HG03196 (cell line): ENCODE measurements at regions not wholly inside any gene's neighbourhood (a gene's known extent, or its start where the extent isn't known, plus 50 kb on each side); places are given as distances from the start of the nearest gene placed in this dataset.
"Not testable (repeated sequence)": the region's sequence is repeated elsewhere in the genome, so short reads cannot be mapped to it uniquely, and the experiment has no call there.

Source experiments
- ATAC-seq: cut with Tn5 transposase; IDR thresholded peaks from one replicate; pipeline ENCODE4 v1.9.1; 2021; ENCODE audit not compliant: unreplicated experiment

GRCh38 chr1:815147-815922 lies 108.4 kb upstream of the SAMD11 start:
- not testable (repeated sequence) for ATAC-seq

- not testable (repeated sequence) for ATAC-seq
Observed at GRCh38 chr1:817071-817599, 106.6 kb upstream of the SAMD11 start.

GRCh38 chr1:817658-818617 lies 105.8 kb upstream of the SAMD11 start:
- ATAC-seq, result not testable (repeated sequence)

- no peak for ATAC-seq
Observed at GRCh38 chr1:818618-819291, 105.0 kb upstream of the SAMD11 start.

- ATAC-seq, result no peak
Observed at GRCh38 chr1:820962-821361, 102.8 kb upstream of the SAMD11 start.

GRCh38 chr1:826808-827207 lies 96.9 kb upstream of the SAMD11 start:
- peak; percentile 32 for ATAC-seq

- ATAC-seq, result peak; percentile 72
Observed at GRCh38 chr1:827211-828063, 96.3 kb upstream of the SAMD11 start.

GRCh38 chr1:829324-829723 lies 94.4 kb upstream of the SAMD11 start:
- ATAC-seq, result not testable (repeated sequence)

- not testable (repeated sequence) for ATAC-seq
Observed at GRCh38 chr1:829932-830331, 93.8 kb upstream of the SAMD11 start.

- ATAC-seq, result not testable (repeated sequence)
Observed at GRCh38 chr1:830750-831149, 93.0 kb upstream of the SAMD11 start.

- no peak for ATAC-seq
Observed at GRCh38 chr1:831522-831921, 92.2 kb upstream of the SAMD11 start.

- ATAC-seq, result no peak
Observed at GRCh38 chr1:832136-832535, 91.6 kb upstream of the SAMD11 start.

GRCh38 chr1:833226-833625 lies 90.5 kb upstream of the SAMD11 start:
- ATAC-seq, result not testable (repeated sequence)

- ATAC-seq, result not testable (repeated sequence)
Observed at GRCh38 chr1:835509-835908, 88.2 kb upstream of the SAMD11 start.

- ATAC-seq, result not testable (repeated sequence)
Observed at GRCh38 chr1:837601-838000, 86.1 kb upstream of the SAMD11 start.

GRCh38 chr1:838291-838690 lies 85.4 kb upstream of the SAMD11 start:
- not testable (repeated sequence) for ATAC-seq

GRCh38 chr1:840592-840991 lies 83.1 kb upstream of the SAMD11 start:
- ATAC-seq, result not testable (repeated sequence)

GRCh38 chr1:841671-842425 lies 81.9 kb upstream of the SAMD11 start:
- not testable (repeated sequence) for ATAC-seq

GRCh38 chr1:842799-843198 lies 80.9 kb upstream of the SAMD11 start:
- not testable (repeated sequence) for ATAC-seq
